ENCODE measurements at regions not wholly inside any gene's neighbourhood (a gene's known extent, or its start where the extent isn't known, plus 50 kb on each side); places are given as distances from the start of the nearest gene placed in this dataset.

DNA sequence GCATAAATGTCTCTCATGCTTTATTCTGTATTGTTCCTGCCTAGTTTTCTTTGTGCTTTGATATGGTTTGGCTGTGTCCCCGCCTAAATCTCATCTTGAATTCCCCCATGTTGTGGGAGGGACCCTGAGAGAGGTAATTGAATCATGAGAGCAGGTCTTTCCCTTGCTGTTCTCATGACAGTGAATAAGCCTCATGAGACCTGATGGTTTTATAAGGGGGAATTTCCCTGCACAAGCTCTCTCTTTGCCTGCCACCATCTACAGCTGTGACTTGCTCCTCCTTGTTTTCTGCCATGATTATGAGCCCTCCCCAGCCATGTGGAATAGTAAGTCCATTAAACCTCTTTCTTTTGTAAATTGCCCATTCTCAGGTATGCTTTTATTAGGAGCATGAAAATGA lies 1596.6 kb downstream of the SI start (continued):
- TF ChIP-seq SLC30A9 (CRISPR knock-in tag; IDR thresholded peaks at IDR 0.05) (no peak), FOXM1 (IDR thresholded peaks at IDR 0.05; ENCODE audit: low read depth) (no peak), FOXM1 (CRISPR knock-in tag; IDR thresholded peaks at IDR 0.05; ENCODE audit: low read depth) (no peak), DLX4 (CRISPR knock-in tag; IDR thresholded peaks at IDR 0.05) (no peak), FUS (optimal IDR thresholded peaks at IDR 0.05; ENCODE audit: low read depth, low read length) (no peak), KAT8 (IDR thresholded peaks at IDR 0.05; ENCODE audit: low read depth) (no peak), ZNF174 (CRISPR knock-in tag; IDR thresholded peaks at IDR 0.05) (no peak), EGR1 (conservative IDR thresholded peaks at IDR 0.05) (no peak)
- TF ChIP-seq, protein P1, sequence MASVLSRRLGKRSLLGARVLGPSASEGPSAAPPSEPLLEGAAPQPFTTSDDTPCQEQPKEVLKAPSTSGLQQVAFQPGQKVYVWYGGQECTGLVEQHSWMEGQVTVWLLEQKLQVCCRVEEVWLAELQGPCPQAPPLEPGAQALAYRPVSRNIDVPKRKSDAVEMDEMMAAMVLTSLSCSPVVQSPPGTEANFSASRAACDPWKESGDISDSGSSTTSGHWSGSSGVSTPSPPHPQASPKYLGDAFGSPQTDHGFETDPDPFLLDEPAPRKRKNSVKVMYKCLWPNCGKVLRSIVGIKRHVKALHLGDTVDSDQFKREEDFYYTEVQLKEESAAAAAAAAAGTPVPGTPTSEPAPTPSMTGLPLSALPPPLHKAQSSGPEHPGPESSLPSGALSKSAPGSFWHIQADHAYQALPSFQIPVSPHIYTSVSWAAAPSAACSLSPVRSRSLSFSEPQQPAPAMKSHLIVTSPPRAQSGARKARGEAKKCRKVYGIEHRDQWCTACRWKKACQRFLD (CRISPR knock-in tag; IDR thresholded peaks at IDR 0.05): no peak
- TF ChIP-seq, protein P2, sequence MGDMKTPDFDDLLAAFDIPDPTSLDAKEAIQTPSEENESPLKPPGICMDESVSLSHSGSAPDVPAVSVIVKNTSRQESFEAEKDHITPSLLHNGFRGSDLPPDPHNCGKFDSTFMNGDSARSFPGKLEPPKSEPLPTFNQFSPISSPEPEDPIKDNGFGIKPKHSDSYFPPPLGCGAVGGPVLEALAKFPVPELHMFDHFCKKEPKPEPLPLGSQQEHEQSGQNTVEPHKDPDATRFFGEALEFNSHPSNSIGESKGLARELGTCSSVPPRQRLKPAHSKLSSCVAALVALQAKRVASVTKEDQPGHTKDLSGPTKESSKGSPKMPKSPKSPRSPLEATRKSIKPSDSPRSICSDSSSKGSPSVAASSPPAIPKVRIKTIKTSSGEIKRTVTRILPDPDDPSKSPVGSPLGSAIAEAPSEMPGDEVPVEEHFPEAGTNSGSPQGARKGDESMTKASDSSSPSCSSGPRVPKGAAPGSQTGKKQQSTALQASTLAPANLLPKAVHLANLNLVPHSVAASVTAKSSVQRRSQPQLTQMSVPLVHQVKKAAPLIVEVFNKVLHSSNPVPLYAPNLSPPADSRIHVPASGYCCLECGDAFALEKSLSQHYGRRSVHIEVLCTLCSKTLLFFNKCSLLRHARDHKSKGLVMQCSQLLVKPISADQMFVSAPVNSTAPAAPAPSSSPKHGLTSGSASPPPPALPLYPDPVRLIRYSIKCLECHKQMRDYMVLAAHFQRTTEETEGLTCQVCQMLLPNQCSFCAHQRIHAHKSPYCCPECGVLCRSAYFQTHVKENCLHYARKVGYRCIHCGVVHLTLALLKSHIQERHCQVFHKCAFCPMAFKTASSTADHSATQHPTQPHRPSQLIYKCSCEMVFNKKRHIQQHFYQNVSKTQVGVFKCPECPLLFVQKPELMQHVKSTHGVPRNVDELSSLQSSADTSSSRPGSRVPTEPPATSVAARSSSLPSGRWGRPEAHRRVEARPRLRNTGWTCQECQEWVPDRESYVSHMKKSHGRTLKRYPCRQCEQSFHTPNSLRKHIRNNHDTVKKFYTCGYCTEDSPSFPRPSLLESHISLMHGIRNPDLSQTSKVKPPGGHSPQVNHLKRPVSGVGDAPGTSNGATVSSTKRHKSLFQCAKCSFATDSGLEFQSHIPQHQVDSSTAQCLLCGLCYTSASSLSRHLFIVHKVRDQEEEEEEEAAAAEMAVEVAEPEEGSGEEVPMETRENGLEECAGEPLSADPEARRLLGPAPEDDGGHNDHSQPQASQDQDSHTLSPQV (IDR thresholded peaks at IDR 0.05): no peak
